IPS-NIHi7 (cell line): ENCODE measurements at regions not wholly inside any gene's neighbourhood (a gene's known extent, or its start where the extent isn't known, plus 50 kb on each side); places are given as distances from the start of the nearest gene placed in this dataset.

Source experiments
- DNase-seq: peaks from one replicate; pipeline ENCODE4 v3.0.0; 2012; ENCODE audit warnings: mixed read lengths; ENCODE audit errors: extremely low spot score

DNA sequence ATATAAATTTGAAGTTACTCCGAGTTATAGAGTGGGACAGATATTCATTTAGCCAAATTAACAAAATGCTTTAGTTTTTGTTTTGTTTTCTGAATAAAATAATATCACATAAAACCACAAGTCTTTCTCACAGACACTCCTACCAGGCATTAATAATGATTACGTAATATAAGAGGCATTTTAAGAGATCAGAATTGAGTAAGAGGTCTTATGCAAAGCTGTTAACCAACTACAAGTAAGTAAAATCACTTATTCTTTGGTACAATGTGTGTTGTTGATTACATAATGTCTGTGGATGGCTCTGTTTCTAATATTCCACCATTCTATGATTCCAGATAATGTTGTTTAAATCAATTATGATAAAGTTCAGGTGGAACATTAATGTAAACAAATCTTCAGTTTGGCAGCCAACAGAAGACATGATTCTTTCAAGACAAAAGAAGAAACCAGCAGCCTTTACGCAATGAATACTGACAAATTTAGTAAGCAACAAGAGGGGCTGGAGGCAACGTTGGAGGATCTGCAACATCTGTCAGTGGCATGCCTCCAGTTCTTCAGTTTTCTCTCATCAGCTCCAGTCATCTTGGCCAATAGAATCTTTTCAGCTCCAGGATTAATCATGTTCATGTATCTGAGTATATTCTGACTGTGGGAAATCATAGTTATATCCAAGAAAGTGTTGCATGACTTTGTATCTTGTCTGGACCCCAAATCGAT lies 403.8 kb downstream of the SLITRK5 start:
- no peak for DNase-seq

- DNase-seq: no peak
These were observed 413.9 kb downstream of the SLITRK5 start for GRCh38 chr13:88085036-88085435.

DNA sequence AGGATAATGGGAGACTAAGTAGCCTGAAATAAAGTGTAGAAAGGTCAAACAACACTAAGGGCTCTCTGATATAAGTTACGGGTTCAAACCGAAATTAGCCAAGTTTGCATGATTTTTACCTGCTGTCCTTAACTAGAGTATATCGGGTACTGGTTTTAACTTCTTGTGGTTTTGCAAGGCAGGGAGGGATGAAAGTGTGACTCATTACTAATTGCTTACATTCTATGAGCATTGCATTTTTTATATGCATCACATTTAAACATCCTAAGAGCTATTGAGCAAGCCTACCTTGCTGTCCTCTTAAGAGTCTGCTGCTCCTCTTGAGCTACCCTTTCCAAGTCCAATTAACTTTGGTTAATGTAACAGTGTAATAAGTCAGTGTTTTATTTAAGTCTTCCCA lies 415.4 kb downstream of the SLITRK5 start:
- DNase-seq: no peak

DNA sequence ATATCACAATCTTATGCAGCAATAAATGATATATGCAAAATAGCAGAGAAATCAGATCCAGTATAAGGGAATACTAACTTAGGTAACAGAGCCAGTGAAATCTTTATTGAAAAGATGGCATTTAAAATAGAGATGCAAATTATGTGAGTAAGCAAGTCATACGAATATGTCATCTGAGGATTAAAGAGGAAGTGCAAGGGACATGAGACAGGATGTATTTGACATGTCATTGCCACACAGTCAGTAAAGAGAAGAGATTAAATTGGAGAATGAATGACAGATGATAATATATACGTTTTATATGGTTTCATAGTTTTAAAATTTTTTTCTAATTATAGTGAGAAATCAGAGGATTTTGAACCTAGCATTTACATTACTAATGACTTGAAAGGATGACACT lies 426.4 kb downstream of the SLITRK5 start:
- DNase-seq: no peak

DNA sequence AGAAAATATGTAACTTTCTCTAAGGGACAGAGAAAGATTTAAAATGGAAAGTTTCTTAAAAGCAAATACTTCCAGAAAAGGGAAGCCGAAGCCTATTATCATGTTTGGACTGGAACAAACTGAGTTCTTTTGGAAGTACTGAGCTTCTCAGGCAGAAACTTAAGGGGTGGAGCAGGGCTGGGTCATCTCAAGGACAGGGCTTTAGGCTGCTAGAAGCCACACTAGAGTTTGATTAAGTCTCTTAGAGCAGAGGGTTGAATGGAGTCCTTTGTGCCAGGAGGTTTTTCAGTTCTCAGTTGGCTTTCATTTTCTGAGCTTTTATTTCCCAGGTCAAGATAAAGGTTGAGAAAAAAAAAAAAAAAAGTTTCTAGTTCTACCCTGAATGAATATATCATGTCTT lies 432.7 kb downstream of the SLITRK5 start:
- DNase-seq: no peak

- no peak for DNase-seq
These were observed 433.4 kb downstream of the SLITRK5 start for GRCh38 chr13:88104576-88104975.

DNA sequence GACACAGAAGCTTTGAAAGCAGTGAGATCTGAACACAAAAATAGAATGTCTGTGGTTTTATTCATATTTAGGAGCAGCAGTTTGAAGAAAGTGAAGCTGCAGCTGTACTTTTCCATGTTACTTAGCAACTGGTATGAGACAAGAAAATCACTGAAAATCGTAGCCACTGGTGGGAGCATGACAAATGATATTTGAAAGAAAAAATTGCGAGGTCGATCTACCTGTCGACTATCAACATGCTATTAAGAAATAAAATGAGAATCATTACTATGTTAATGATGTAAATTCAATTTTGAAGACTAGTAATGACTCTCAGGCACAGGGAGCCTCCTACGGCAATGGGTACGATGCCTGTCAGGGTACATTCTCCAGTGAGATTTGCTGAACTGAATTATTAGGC lies 436.4 kb downstream of the SLITRK5 start:
- DNase-seq: no peak

GRCh38 chr13:88112526-88112925 lies 441.4 kb downstream of the SLITRK5 start:
- DNase-seq: no peak

- no peak for DNase-seq
These were observed 444.8 kb downstream of the SLITRK5 start for GRCh38 chr13:88115976-88116375.

DNA sequence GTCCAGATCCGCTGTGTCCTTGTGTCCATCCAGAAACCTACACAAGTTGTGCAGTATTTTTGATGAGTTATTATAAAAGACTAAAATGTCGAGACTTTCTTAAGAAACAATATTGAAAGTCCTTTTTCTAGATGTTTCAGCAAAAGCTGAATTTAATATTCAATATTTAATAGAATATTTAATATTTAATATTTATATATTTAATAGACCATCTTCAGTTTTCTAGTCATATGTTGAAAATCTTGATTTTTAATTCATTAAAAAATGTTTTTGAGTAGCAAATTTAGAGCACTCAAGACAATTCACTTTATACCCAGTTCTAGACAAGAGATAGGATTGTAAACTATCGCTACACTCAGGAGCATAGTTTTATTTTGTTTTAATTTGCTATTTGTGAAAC lies 447.8 kb downstream of the SLITRK5 start:
- no peak for DNase-seq

GRCh38 chr13:88124142-88124541 lies 453.0 kb downstream of the SLITRK5 start:
- DNase-seq: peak; percentile 15

DNA sequence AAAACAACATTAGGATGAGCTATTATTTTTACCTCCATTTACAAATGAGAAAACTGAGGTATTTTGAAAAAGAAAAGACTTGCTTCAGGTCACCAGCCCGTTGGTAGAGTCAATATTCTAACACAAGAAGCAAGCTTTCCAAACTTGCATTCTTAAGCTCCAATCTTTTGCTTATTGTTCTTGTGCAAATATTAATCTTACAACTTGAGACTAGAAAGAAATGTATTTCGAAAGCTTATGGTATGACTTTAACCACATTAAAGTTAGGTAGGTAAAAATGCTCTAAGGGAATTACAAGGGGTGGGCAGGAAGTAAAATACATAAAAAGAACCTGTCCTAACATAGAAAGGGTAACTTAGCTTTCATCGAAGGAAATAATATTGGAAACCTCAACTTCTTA lies 453.9 kb downstream of the SLITRK5 start:
- DNase-seq: no peak

GRCh38 chr13:88136098-88136790 lies 465.1 kb downstream of the SLITRK5 start:
- no peak for DNase-seq

DNA sequence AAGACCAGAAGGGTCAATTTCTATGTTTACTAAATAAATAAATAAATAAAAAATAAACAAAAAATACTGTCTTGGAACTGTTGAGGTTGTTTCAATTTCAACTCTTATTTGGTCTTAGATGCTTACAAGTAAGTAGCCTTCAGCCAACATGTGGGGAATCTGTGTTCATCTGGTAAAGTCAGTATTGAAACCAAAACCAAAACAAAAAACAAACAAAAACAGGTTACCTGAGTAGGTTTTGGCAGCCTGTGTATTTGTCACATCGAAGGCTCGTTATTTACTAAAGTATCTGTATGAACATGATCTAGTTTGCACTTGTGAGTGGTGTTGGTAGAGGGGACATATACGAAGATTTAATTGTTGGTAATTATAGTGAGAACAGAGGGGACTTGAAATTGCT lies 471.5 kb downstream of the SLITRK5 start:
- DNase-seq: no peak

- DNase-seq: no peak
These were observed 473.4 kb downstream of the SLITRK5 start for GRCh38 chr13:88144580-88144979.

DNA sequence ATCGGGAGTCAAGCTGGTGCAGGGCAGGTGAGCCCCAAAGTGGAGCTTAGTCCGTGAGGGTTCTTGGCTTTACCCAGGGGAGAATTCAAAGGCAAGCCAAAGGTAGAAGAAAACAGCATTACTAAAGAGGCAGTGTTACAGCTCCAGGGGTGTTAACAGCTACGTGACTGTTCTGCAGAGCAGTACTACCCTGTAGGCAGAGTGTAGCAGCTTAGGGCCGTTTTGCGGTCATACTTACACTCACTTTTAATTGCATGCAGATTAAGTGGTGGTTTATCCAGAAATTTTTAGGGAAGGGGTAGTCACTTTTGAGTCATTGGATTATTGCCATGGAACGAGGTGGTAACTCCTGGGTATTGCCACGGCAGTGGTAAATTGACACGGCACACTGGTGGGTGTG lies 482.2 kb downstream of the SLITRK5 start:
- no peak for DNase-seq

- DNase-seq: no peak
These were observed 482.8 kb downstream of the SLITRK5 start for GRCh38 chr13:88154001-88154400.

GRCh38 chr13:88162076-88162702 lies 491.0 kb downstream of the SLITRK5 start:
- no peak for DNase-seq

GRCh38 chr13:88176231-88176630 lies 505.1 kb downstream of the SLITRK5 start:
- no peak for DNase-seq

GRCh38 chr13:88183440-88183839 lies 512.3 kb downstream of the SLITRK5 start:
- DNase-seq: no peak

GRCh38 chr13:88188986-88189385 lies 517.8 kb downstream of the SLITRK5 start:
- no peak for DNase-seq

GRCh38 chr13:88189728-88190127 lies 518.6 kb downstream of the SLITRK5 start:
- DNase-seq: no peak

GRCh38 chr13:88196106-88196505 lies 524.9 kb downstream of the SLITRK5 start:
- DNase-seq: no peak
